Transverse colon (tissue), 4 donors: ENCODE measurements at regions not wholly inside any gene's neighbourhood (a gene's known extent, or its start where the extent isn't known, plus 50 kb on each side); places are given as distances from the start of the nearest gene placed in this dataset.
"Not testable (repeated sequence)": the region's sequence is repeated elsewhere in the genome, so short reads cannot be mapped to it uniquely, and the experiment has no call there.

Experiments
- DNase-seq: peaks from one replicate; pipeline ENCODE4 v3.0.0-alpha.2; 2019
- H3K27ac ChIP-seq, 4 donors: fragments of 200-600 bp; sonication (generic); 2 replicates each; pipeline ENCODE4 v1.5.1; 2016 to 2018; ENCODE audit warnings: inconsistent platforms in 4 of 4
- H3K27me3 ChIP-seq: fragments of 200-600 bp; sonication (generic); 2 replicates; pipeline ENCODE4 v1.5.1; 2017; ENCODE audit warnings: inconsistent platforms
- H3K36me3 ChIP-seq, 4 donors: fragments of 200-600 bp; sonication (generic); 2 replicates each; pipeline ENCODE4 v1.5.1; 2017 to 2019; ENCODE audit warnings: inconsistent platforms in 4 of 4
- H3K4me1 ChIP-seq, 4 donors: fragments of 200-600 bp; sonication (generic); 2 replicates each; pipeline ENCODE4 v1.5.1; 2017 to 2020; ENCODE audit warnings: inconsistent platforms in 4 of 4
- H3K4me3 ChIP-seq, 4 donors: fragments of 200-600 bp; sonication (generic); 1 replicate in 1 of 4; 2 replicates in 3 of 4; pipeline versions ENCODE4 v1.5.1 to v1.6.1; 2017 to 2019; ENCODE audit warnings: inconsistent platforms in 4 of 4
- H3K9me3 ChIP-seq, 2 donors: fragments of 200-600 bp; sonication (generic); 2 replicates each; pipeline ENCODE4 v1.5.1; 2017 to 2019; ENCODE audit warnings: inconsistent platforms in 2 of 2
- EP300 ChIP-seq: sonication (generic); formaldehyde crosslinking; IDR thresholded peaks from one replicate; pipeline ENCODE4 v1.6.1; 2017; ENCODE audit warnings: antibody characterized with exemption, low read depth
- POLR2A ChIP-seq: fragments of 450-650 bp; IDR thresholded peaks from one replicate; pipeline ENCODE4 v1.6.1; 2016; ENCODE audit warnings: antibody characterized with exemption, mild to moderate bottlenecking, moderate library complexity
- POLR2AphosphoS5 ChIP-seq, 3 donors: sonication (generic); formaldehyde crosslinking; IDR thresholded peaks; one replicate each; pipeline ENCODE4 v1.6.1; 2016; ENCODE audit warnings: antibody characterized with exemption in 3 of 3
- WGBS, 2 donors: methylation state at CpG; one replicate each; pipeline ENCODE4 v1.1.5; 2018; ENCODE audit warnings: low coverage in 1 of 2; 5-methylcytosine and 5-hydroxymethylcytosine counted together
- in situ Hi-C, 4 donors: fragments of 200-750 bp; cut with MboI; loops; one replicate each; pipeline versions ENCODE4 v1.15.0 to v1.15.1; 2017; ENCODE audit warnings: low sequenced_read_pairs in 3 of 4, low pct_ligation_motif_present in 1 of 4, low pct_unique_long_range_greater_than_20kb in 1 of 4
- intact Hi-C: fragments of 100-400 bp; cut with DNase I; formaldehyde crosslinking; loops from one replicate; pipeline ENCODE4 v1.15.1; 2023; ENCODE audit warnings: low total_unique reads
- TF ChIP-seq, protein P1 (sequence below), 5 experiments: fragments of 200-600 bp in 3 of 5; fragments of 450-650 bp in 2 of 5; sonication (generic) in 3 of 5; IDR thresholded peaks; 1 replicate in 2 of 5; 2 replicates in 3 of 5; pipeline ENCODE4 v1.5.1; 2016 to 2017; ENCODE audit warnings: antibody characterized with exemption in 5 of 5, inconsistent platforms in 3 of 5, mild to moderate bottlenecking in 2 of 5, moderate library complexity in 1 of 5

DNA sequence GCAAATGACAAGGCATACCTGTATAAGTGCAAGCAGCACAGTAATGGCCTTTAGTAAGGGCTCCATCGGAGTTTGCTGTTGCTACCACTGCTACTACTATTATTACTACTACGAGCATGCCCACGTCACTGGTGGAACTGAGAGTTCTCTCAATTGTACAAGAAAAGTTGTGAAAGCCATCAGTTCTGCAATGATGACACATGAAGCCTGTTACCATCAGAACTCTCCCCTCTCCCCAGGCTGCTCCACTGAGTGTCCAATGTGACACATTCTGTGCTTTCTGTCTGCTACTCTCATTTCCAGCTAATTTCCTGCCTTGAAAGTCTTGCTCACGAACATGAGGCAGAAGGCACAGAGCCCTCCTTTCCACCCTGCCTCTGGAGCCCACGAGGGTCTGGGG is 263.2 kb upstream of the MGMT start:
- intact Hi-C loops: no loop called here
- no peak overlapping the region for H3K27ac ChIP-seq
- WGBS, 2 donors: 67% methylated on average over 5 of the region's 5 CpGs; no CpG with 5 or more reads in 1 of the 2 donors
- H3K4me1 ChIP-seq: no peaks in the 10 kb centered on the region
- in situ Hi-C loops: no loop called here
- no peak overlapping the region for H3K4me3 ChIP-seq
- H3K27me3 ChIP-seq: no peaks in the 10 kb centered on the region
- no peak for DNase-seq
- no peaks in the 10 kb centered on the region for H3K36me3 ChIP-seq
- no peaks in the 10 kb centered on the region for H3K9me3 ChIP-seq
- TF ChIP-seq EP300: no peak
- no peak for TF ChIP-seq POLR2AphosphoS5 (IDR thresholded peaks at IDR 0.05)
- TF ChIP-seq, protein P1, sequence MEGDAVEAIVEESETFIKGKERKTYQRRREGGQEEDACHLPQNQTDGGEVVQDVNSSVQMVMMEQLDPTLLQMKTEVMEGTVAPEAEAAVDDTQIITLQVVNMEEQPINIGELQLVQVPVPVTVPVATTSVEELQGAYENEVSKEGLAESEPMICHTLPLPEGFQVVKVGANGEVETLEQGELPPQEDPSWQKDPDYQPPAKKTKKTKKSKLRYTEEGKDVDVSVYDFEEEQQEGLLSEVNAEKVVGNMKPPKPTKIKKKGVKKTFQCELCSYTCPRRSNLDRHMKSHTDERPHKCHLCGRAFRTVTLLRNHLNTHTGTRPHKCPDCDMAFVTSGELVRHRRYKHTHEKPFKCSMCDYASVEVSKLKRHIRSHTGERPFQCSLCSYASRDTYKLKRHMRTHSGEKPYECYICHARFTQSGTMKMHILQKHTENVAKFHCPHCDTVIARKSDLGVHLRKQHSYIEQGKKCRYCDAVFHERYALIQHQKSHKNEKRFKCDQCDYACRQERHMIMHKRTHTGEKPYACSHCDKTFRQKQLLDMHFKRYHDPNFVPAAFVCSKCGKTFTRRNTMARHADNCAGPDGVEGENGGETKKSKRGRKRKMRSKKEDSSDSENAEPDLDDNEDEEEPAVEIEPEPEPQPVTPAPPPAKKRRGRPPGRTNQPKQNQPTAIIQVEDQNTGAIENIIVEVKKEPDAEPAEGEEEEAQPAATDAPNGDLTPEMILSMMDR (IDR thresholded peaks at IDR 0.05): no peak
- no peak for TF ChIP-seq POLR2A

DNA sequence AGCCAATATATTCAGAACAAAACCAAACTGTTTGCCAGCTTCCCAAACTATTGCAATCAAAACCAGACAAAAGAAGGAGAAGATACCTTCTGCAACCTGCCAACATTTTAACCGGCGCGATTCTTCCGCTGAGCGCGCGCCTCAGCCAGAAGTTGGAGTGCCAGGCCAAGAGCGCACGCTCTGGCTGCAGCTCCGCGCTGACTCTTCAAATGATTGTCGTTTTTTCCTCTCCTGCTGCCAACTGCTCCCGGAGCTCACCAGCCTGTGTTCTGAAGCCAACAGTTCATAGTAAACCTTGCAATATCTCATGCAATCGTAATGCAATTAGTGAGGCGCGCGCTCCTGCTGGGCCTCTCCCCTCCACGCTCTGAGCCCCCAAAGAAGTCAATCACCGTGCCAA is 259.7 kb upstream of the MGMT start:
- intact Hi-C loops: no loop called here
- Histone ChIP-seq H3K27ac (no peak overlapping the region), H3K27me3 (no peaks in the 10 kb centered on the region), H3K9me3 (no peaks in the 10 kb centered on the region), H3K36me3 (no peaks in the 10 kb centered on the region), H3K4me1 (no peaks in the 10 kb centered on the region), H3K4me3 (no peak overlapping the region)
- WGBS, 2 donors: 89 to 100% methylated on average over 12 to 19 of the region's 19 CpGs
- DNase-seq: no peak
- in situ Hi-C loops: no loop called here
- TF ChIP-seq, protein P1 (IDR thresholded peaks at IDR 0.05): no peak
- TF ChIP-seq POLR2AphosphoS5 (IDR thresholded peaks at IDR 0.05) (no peak), POLR2A (no peak), EP300 (no peak)

DNA sequence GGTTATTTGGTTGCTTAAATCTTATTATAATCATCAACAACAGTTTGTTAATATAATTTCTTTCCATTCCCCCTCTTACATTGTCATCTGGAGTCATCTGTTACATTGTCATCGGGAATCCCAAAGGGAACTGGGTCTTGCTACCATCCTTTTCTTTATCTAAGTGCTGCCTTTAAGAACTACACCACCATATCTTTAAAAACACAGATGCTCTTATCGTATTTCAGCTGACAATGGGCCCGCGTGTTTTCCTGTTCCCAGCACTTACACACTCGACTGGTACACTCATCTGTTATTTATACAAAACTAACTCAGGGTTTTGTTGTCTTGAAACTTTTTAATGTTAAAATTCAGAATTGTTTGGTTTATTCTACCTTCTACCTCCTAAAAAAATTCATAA is 256.2 kb upstream of the MGMT start:
- H3K4me1 ChIP-seq: no peaks in the 10 kb centered on the region
- intact Hi-C loops: no loop called here
- no peak overlapping the region for H3K27ac ChIP-seq
- in situ Hi-C loops: no loop called here
- H3K36me3 ChIP-seq: no peaks in the 10 kb centered on the region
- H3K9me3 ChIP-seq: no peaks in the 10 kb centered on the region
- DNase-seq: no peak
- no peaks in the 10 kb centered on the region for H3K27me3 ChIP-seq
- H3K4me3 ChIP-seq: no peak overlapping the region
- WGBS, 2 donors: 75 to 90% methylated on average over 5 of the region's 5 CpGs
- TF ChIP-seq EP300 (no peak), POLR2A (no peak), POLR2AphosphoS5 (IDR thresholded peaks at IDR 0.05) (no peak)
- TF ChIP-seq, protein P1 (IDR thresholded peaks at IDR 0.05): no peak

DNA sequence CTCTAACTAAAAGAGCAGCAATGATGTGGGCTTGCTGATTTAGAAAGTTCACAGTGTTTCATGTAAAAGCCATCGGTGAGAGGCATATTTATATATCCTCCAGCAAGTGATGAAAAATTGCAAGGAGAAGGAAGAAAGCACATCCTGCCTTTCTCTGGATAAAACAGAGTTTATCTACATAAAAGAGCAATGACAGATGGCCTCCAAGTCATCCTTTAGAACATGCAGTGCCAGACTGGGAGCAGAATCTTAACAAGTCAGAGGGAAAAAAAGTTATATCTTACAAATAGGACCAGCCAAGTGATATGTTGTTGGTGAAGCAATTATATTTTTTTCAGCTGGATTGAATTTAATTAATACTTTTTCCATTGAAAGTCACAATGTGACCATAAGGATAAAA is 253.8 kb upstream of the MGMT start:
- no peak overlapping the region for H3K27ac ChIP-seq
- TF ChIP-seq EP300 (no peak), POLR2A (no peak), POLR2AphosphoS5 (IDR thresholded peaks at IDR 0.05) (no peak)
- TF ChIP-seq, protein P1 (IDR thresholded peaks at IDR 0.05): no peak
- no peak for DNase-seq
- H3K36me3 ChIP-seq: no peaks in the 10 kb centered on the region
- H3K4me3 ChIP-seq: no peak overlapping the region
- H3K4me1 ChIP-seq: no peaks in the 10 kb centered on the region
- H3K9me3 ChIP-seq: no peaks in the 10 kb centered on the region
- intact Hi-C loops: no loop called here
- WGBS, 2 donors: 57 to 69% methylated on average over 1 of the region's 1 CpG
- in situ Hi-C loops: no loop called here
- no peaks in the 10 kb centered on the region for H3K27me3 ChIP-seq

DNA sequence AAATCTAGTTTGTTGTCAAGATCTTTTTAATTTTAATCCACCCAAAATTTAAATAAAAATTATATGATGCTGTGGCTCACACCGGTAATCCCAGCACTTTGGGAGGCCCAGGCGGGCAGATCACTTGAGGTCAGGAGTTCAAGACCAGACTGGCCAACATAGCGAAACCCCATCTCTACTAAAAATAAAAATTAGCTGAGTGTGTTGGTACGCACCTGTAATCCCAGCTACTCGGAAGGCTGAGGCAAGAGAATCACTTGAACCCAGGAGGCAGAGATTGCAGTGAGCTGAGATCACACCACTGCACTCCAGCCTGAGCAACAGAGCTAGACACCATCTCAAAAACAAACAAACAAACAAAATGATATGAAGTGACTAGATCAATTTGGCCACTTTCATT is 253.0 kb upstream of the MGMT start:
- intact Hi-C loops, H3K27me3 ChIP-seq, DNase-seq, in situ Hi-C loops, H3K36me3 ChIP-seq, H3K9me3 ChIP-seq, H3K4me1 ChIP-seq, H3K27ac ChIP-seq, H3K4me3 ChIP-seq: not testable (repeated sequence)
- WGBS, 2 donors: 88 to 91% methylated on average over 4 to 5 of the region's 5 CpGs
